SK-N-SH treated with all-trans-retinoic acid at 6 μM for 48 hours (cell line): ENCODE measurements at regions not wholly inside any gene's neighbourhood (a gene's known extent, or its start where the extent isn't known, plus 50 kb on each side); places are given as distances from the start of the nearest gene placed in this dataset.

Experiments
- ATAC-seq: fragments of 200-7000 bp; cut with Tn5 transposase; 3 replicates; pipeline ENCODE4 v1.9.1; 2020; ENCODE audit warnings: mild to moderate bottlenecking, moderate library complexity
- ARNTL ChIP-seq: fragments of 450-650 bp; formaldehyde crosslinking; IDR thresholded peaks from 2 replicates; pipeline ENCODE4 v1.5.0; 2020; ENCODE audit warnings: low read depth, mild to moderate bottlenecking, moderate library complexity, borderline replicate concordance
- BACH2 ChIP-seq: fragments of 250-450 bp; sonication (Bioruptor Pico); IDR thresholded peaks from 2 replicates; pipeline ENCODE4 v1.9.0; 2021; ENCODE audit warnings: mild to moderate bottlenecking, borderline replicate concordance
- CSDC2 ChIP-seq: fragments of 250-450 bp; sonication (Bioruptor Pico); IDR thresholded peaks from 2 replicates; pipeline ENCODE4 v1.5.0; 2020; ENCODE audit warnings: mild to moderate bottlenecking, moderate library complexity
- ESRRG ChIP-seq: fragments of 250-450 bp; sonication (Bioruptor Pico); IDR thresholded peaks from 2 replicates; pipeline ENCODE4 v1.6.1; 2021; ENCODE audit warnings: mild to moderate bottlenecking
- GLIS3 ChIP-seq: fragments of 250-450 bp; sonication (Bioruptor Pico); IDR thresholded peaks from 2 replicates; pipeline ENCODE4 v1.5.0; 2020; ENCODE audit warnings: mild to moderate bottlenecking, moderate library complexity
- OSR1 ChIP-seq: fragments of 250-450 bp; sonication (Bioruptor Pico); IDR thresholded peaks from 2 replicates; pipeline ENCODE4 v1.8.0; 2022; ENCODE audit warnings: moderate library complexity, mild to moderate bottlenecking, inconsistent platforms
- PPARA ChIP-seq: fragments of 250-450 bp; sonication (Bioruptor Pico); IDR thresholded peaks from 2 replicates; pipeline ENCODE4 v1.5.0; 2020; ENCODE audit warnings: mild to moderate bottlenecking, borderline replicate concordance
- SNAI2 ChIP-seq: fragments of 250-450 bp; sonication (Bioruptor Pico); IDR thresholded peaks from 2 replicates; pipeline ENCODE4 v1.5.0; 2020; ENCODE audit warnings: mild to moderate bottlenecking, moderate library complexity
- TCF4 ChIP-seq: fragments of 250-450 bp; sonication (Bioruptor Pico); IDR thresholded peaks from 2 replicates; pipeline ENCODE4 v1.8.0; 2021; ENCODE audit warnings: mild to moderate bottlenecking, moderate library complexity, borderline replicate concordance
- ZC3H10 ChIP-seq: fragments of 250-450 bp; sonication (Bioruptor Pico); IDR thresholded peaks from 2 replicates; pipeline ENCODE4 v1.5.1; 2021; ENCODE audit warnings: mild to moderate bottlenecking, moderate library complexity
- ZFP30 ChIP-seq: fragments of 450-650 bp; formaldehyde crosslinking; IDR thresholded peaks from 2 replicates; pipeline ENCODE4 v1.5.0; 2022; ENCODE audit warnings: mild to moderate bottlenecking, moderate library complexity
- ZNF565 ChIP-seq: fragments of 450-650 bp; formaldehyde crosslinking; conservative IDR thresholded peaks from 2 replicates; pipeline ENCODE4 v1.5.0; 2020; ENCODE audit warnings: low read depth, mild to moderate bottlenecking, moderate library complexity
- ZNF70 ChIP-seq: fragments of 450-650 bp; formaldehyde crosslinking; IDR thresholded peaks from 2 replicates; pipeline ENCODE4 v1.5.0; 2020; ENCODE audit warnings: mild to moderate bottlenecking, moderate library complexity
- TF ChIP-seq, protein P1 (sequence below): fragments of 250-450 bp; sonication (Bioruptor Pico); IDR thresholded peaks from 2 replicates; pipeline ENCODE4 v1.5.0; 2020; ENCODE audit warnings: mild to moderate bottlenecking, moderate library complexity
- TF ChIP-seq, protein P2 (sequence below): fragments of 250-450 bp; sonication (Bioruptor Pico); IDR thresholded peaks from 2 replicates; pipeline ENCODE4 v1.5.1; 2020; ENCODE audit warnings: low read depth, mild to moderate bottlenecking, moderate library complexity
- TF ChIP-seq, protein P3 (sequence below): fragments of 250-450 bp; sonication (Bioruptor Pico); IDR thresholded peaks from 2 replicates; pipeline ENCODE4 v1.8.0; 2020; ENCODE audit warnings: mild to moderate bottlenecking, moderate library complexity, borderline replicate concordance
- TF ChIP-seq, protein P4 (sequence below): fragments of 250-450 bp; sonication (Bioruptor Pico); IDR thresholded peaks from 2 replicates; pipeline ENCODE4 v1.8.0; 2021; ENCODE audit warnings: low read depth, mild to moderate bottlenecking, moderate library complexity, borderline replicate concordance
- TF ChIP-seq, protein P5 (sequence below): fragments of 250-450 bp; sonication (Bioruptor Pico); IDR thresholded peaks from 2 replicates; pipeline ENCODE4 v1.5.1; 2021; ENCODE audit warnings: mild to moderate bottlenecking, moderate library complexity

DNA sequence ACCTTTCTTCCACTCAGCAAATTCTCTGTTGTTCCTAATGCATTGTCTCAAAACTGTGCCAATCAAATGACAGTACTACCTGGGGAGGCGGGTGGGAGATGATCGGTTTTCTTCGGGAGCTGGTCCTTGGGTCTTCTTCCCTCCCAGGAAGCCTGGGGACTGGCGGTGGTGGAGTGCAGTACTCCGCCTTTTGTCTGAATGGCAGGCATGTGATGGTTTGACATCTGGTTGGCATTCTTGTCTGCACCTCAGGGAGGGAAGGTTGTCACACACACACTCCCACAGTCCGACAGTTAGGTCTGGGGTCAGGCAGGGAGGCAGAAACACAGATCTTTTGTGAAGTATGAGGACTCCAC lies 114.8 kb downstream of the SNAPC1 start:
- TF ChIP-seq ESRRG (CRISPR knock-in tag), result no peak
- no peak for TF ChIP-seq ARNTL (CRISPR knock-in tag)
- no peak for TF ChIP-seq PPARA
- TF ChIP-seq, protein P1, sequence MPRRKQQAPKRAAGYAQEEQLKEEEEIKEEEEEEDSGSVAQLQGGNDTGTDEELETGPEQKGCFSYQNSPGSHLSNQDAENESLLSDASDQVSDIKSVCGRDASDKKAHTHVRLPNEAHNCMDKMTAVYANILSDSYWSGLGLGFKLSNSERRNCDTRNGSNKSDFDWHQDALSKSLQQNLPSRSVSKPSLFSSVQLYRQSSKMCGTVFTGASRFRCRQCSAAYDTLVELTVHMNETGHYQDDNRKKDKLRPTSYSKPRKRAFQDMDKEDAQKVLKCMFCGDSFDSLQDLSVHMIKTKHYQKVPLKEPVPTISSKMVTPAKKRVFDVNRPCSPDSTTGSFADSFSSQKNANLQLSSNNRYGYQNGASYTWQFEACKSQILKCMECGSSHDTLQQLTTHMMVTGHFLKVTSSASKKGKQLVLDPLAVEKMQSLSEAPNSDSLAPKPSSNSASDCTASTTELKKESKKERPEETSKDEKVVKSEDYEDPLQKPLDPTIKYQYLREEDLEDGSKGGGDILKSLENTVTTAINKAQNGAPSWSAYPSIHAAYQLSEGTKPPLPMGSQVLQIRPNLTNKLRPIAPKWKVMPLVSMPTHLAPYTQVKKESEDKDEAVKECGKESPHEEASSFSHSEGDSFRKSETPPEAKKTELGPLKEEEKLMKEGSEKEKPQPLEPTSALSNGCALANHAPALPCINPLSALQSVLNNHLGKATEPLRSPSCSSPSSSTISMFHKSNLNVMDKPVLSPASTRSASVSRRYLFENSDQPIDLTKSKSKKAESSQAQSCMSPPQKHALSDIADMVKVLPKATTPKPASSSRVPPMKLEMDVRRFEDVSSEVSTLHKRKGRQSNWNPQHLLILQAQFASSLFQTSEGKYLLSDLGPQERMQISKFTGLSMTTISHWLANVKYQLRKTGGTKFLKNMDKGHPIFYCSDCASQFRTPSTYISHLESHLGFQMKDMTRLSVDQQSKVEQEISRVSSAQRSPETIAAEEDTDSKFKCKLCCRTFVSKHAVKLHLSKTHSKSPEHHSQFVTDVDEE (CRISPR knock-in tag), result no peak
- TF ChIP-seq BACH2 (CRISPR knock-in tag), result no peak
- TF ChIP-seq ZC3H10 (CRISPR knock-in tag), result no peak
- TF ChIP-seq, protein P2, sequence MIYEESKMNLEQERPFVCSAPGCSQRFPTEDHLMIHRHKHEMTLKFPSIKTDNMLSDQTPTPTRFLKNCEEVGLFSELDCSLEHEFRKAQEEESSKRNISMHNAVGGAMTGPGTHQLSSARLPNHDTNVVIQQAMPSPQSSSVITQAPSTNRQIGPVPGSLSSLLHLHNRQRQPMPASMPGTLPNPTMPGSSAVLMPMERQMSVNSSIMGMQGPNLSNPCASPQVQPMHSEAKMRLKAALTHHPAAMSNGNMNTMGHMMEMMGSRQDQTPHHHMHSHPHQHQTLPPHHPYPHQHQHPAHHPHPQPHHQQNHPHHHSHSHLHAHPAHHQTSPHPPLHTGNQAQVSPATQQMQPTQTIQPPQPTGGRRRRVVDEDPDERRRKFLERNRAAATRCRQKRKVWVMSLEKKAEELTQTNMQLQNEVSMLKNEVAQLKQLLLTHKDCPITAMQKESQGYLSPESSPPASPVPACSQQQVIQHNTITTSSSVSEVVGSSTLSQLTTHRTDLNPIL (CRISPR knock-in tag), result no peak
- no peak for TF ChIP-seq CSDC2 (CRISPR knock-in tag)
- no peak for ATAC-seq

DNA sequence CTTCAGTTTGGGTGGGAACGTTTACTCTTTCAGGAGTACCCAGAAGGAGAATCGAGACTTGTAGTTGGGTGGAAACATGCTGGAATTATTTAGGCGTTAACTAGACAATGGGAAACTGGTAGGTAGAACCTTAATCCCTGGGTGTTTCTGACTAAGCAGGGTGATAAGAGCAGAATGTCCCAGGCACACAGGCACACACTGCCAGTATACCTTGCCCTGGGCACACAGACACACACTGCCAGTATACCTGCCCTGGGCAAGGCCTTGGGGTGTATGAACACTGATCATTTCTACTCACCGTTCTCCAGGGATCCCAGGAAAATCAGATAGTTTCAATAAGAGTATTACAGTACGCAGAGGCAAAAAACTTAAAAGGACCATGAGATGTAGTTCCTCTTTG lies 115.5 kb downstream of the SNAPC1 start:
- ATAC-seq, result no peak
- TF ChIP-seq SNAI2, result no peak
- TF ChIP-seq TCF4 (CRISPR knock-in tag), result no peak
- no peak for TF ChIP-seq ZFP30 (CRISPR knock-in tag)
- TF ChIP-seq, protein P2 (CRISPR knock-in tag), result no peak
- TF ChIP-seq BACH2 (CRISPR knock-in tag), result no peak
- no peak for TF ChIP-seq GLIS3 (CRISPR knock-in tag)
- TF ChIP-seq, protein P3, sequence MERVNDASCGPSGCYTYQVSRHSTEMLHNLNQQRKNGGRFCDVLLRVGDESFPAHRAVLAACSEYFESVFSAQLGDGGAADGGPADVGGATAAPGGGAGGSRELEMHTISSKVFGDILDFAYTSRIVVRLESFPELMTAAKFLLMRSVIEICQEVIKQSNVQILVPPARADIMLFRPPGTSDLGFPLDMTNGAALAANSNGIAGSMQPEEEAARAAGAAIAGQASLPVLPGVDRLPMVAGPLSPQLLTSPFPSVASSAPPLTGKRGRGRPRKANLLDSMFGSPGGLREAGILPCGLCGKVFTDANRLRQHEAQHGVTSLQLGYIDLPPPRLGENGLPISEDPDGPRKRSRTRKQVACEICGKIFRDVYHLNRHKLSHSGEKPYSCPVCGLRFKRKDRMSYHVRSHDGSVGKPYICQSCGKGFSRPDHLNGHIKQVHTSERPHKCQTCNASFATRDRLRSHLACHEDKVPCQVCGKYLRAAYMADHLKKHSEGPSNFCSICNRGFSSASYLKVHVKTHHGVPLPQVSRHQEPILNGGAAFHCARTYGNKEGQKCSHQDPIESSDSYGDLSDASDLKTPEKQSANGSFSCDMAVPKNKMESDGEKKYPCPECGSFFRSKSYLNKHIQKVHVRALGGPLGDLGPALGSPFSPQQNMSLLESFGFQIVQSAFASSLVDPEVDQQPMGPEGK (CRISPR knock-in tag), result no peak
- no peak for TF ChIP-seq OSR1 (CRISPR knock-in tag)
- TF ChIP-seq ZNF70 (CRISPR knock-in tag), result no peak
- no peak for TF ChIP-seq ESRRG (CRISPR knock-in tag)
- TF ChIP-seq, protein P4, sequence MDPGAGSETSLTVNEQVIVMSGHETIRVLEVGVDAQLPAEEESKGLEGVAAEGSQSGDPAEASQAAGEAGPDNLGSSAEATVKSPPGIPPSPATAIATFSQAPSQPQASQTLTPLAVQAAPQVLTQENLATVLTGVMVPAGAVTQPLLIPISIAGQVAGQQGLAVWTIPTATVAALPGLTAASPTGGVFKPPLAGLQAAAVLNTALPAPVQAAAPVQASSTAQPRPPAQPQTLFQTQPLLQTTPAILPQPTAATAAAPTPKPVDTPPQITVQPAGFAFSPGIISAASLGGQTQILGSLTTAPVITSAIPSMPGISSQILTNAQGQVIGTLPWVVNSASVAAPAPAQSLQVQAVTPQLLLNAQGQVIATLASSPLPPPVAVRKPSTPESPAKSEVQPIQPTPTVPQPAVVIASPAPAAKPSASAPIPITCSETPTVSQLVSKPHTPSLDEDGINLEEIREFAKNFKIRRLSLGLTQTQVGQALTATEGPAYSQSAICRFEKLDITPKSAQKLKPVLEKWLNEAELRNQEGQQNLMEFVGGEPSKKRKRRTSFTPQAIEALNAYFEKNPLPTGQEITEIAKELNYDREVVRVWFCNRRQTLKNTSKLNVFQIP (CRISPR knock-in tag), result no peak
- TF ChIP-seq ZNF565 (CRISPR knock-in tag), result no peak

DNA sequence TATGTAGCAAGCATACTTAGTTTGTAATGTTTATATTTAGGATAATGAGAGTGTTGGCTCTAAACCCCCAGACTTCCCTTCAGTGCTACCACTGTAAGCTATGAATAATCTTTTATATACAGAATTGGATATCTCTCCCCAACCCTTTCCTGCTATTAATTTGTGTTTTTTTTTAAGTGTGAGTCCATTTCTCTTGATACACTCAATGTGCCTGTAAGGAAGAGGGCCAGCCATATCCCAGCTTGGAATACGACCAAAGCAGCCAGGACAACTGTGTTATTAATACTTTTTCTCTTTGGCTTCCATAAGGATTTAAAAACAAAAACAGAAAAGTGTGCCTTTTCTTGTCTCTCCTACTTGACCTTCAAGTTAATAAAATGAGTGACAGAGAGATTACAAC lies 116.7 kb downstream of the SNAPC1 start:
- TF ChIP-seq, protein P3 (CRISPR knock-in tag), result no peak
- TF ChIP-seq ZNF70 (CRISPR knock-in tag), result no peak
- TF ChIP-seq, protein P1 (CRISPR knock-in tag), result no peak
- TF ChIP-seq BACH2 (CRISPR knock-in tag), result no peak
- no peak for TF ChIP-seq ESRRG (CRISPR knock-in tag)
- TF ChIP-seq SNAI2, result no peak
- TF ChIP-seq, protein P5, sequence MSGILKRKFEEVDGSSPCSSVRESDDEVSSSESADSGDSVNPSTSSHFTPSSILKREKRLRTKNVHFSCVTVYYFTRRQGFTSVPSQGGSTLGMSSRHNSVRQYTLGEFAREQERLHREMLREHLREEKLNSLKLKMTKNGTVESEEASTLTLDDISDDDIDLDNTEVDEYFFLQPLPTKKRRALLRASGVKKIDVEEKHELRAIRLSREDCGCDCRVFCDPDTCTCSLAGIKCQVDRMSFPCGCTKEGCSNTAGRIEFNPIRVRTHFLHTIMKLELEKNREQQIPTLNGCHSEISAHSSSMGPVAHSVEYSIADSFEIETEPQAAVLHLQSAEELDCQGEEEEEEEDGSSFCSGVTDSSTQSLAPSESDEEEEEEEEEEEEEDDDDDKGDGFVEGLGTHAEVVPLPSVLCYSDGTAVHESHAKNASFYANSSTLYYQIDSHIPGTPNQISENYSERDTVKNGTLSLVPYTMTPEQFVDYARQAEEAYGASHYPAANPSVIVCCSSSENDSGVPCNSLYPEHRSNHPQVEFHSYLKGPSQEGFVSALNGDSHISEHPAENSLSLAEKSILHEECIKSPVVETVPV (CRISPR knock-in tag), result no peak
- no peak for TF ChIP-seq ZNF565 (CRISPR knock-in tag)
- TF ChIP-seq, protein P2 (CRISPR knock-in tag), result no peak
- ATAC-seq, result no peak
